Tibial nerve (tissue), 4 donors: ENCODE measurements at regions not wholly inside any gene's neighbourhood (a gene's known extent, or its start where the extent isn't known, plus 50 kb on each side); places are given as distances from the start of the nearest gene placed in this dataset.

Experiments used
- DNase-seq, 2 donors: peaks; one replicate each; pipeline ENCODE4 v3.0.0-alpha.2; 2019; ENCODE audit warnings: low spot score in 2 of 2
- H3K27ac ChIP-seq, 4 donors: fragments of 200-600 bp; sonication (generic) in 3 of 4; one replicate each; pipeline ENCODE4 v1.5.1; 2017 to 2019; ENCODE audit warnings: mild to moderate bottlenecking in 1 of 4
- H3K27me3 ChIP-seq, 2 donors: fragments of 200-600 bp; sonication (generic) in 1 of 2; one replicate each; pipeline versions ENCODE4 v1.5.1 to v1.6.0; 2017 to 2019
- H3K36me3 ChIP-seq, 3 donors: fragments of 200-600 bp; sonication (generic); one replicate each; pipeline ENCODE4 v1.5.1; 2018 to 2019
- H3K4me1 ChIP-seq, 4 donors: fragments of 200-600 bp; sonication (generic) in 3 of 4; one replicate each; pipeline ENCODE4 v1.5.1; 2017 to 2019
- H3K4me3 ChIP-seq, 4 donors: fragments of 200-600 bp; sonication (generic) in 3 of 4; one replicate each; pipeline ENCODE4 v1.5.1; 2017 to 2019; ENCODE audit warnings: mild to moderate bottlenecking in 1 of 4, moderate library complexity in 1 of 4
- H3K9me3 ChIP-seq, 4 donors: fragments of 200-600 bp; sonication (generic) in 3 of 4; one replicate each; pipeline ENCODE4 v1.5.1; 2017 to 2019
- CTCF ChIP-seq, 5 experiments: fragments of 200-600 bp in 3 of 5; fragments of 450-650 bp in 2 of 5; sonication (generic) in 3 of 5; IDR thresholded peaks; one replicate each; pipeline ENCODE4 v1.5.1; 2016 to 2019; ENCODE audit warnings: antibody characterized with exemption in 5 of 5, mild to moderate bottlenecking in 3 of 5, moderate library complexity in 2 of 5
- EP300 ChIP-seq, 2 donors: sonication (generic); formaldehyde crosslinking; IDR thresholded peaks; one replicate each; pipeline ENCODE4 v1.6.1; 2017; ENCODE audit warnings: antibody characterized with exemption in 2 of 2, mild to moderate bottlenecking in 1 of 2
- POLR2A ChIP-seq, 2 donors: fragments of 450-650 bp; IDR thresholded peaks; one replicate each; pipeline ENCODE4 v1.6.1; 2017; ENCODE audit warnings: antibody characterized with exemption in 2 of 2, mild to moderate bottlenecking in 2 of 2, moderate library complexity in 2 of 2
- WGBS, 2 donors: methylation state at CpG; one replicate each; pipeline ENCODE4 v1.1.5; 2018; 5-methylcytosine and 5-hydroxymethylcytosine counted together

GRCh38 chr2:65878011-65878340 is 445.6 kb upstream of the SPRED2 start:
- no peak for DNase-seq
- TF ChIP-seq EP300 (IDR thresholded peaks at IDR 0.05) = no peak
- TF ChIP-seq POLR2A (IDR thresholded peaks at IDR 0.05) = no peak
- no peak for TF ChIP-seq CTCF (IDR thresholded peaks at IDR 0.05)
- WGBS, 2 donors = 48 to 53% methylated on average over 3 of the region's 3 CpGs
- Histone ChIP-seq H3K27me3 (no peaks in the 10 kb centered on the region), H3K9me3 (no peaks in the 10 kb centered on the region), H3K4me1 (no peaks in the 10 kb centered on the region), H3K36me3 (no peaks in the 10 kb centered on the region), H3K4me3 (no peak overlapping the region), H3K27ac (no peak overlapping the region)

GRCh38 chr2:65877331-65878010 is 445.1 kb upstream of the SPRED2 start:
- Histone ChIP-seq H3K4me3 (no peak overlapping the region), H3K36me3 (no peaks in the 10 kb centered on the region), H3K9me3 (no peaks in the 10 kb centered on the region), H3K27me3 (no peaks in the 10 kb centered on the region), H3K27ac (no peak overlapping the region), H3K4me1 (no peaks in the 10 kb centered on the region)
- no peak for DNase-seq
- 58 to 60% methylated on average over 7 of the region's 7 CpGs for WGBS, 2 donors
- TF ChIP-seq CTCF (IDR thresholded peaks at IDR 0.05) = no peak
- no peak for TF ChIP-seq EP300 (IDR thresholded peaks at IDR 0.05)
- no peak for TF ChIP-seq POLR2A (IDR thresholded peaks at IDR 0.05)

GRCh38 chr2:65876114-65876513 is 443.7 kb upstream of the SPRED2 start:
- no peak for DNase-seq
- no peak overlapping the region for H3K27ac ChIP-seq
- no peaks in the 10 kb centered on the region for H3K9me3 ChIP-seq
- H3K4me1 ChIP-seq = no peaks in the 10 kb centered on the region
- WGBS, 2 donors = 34 to 35% methylated on average over 2 of the region's 2 CpGs
- TF ChIP-seq CTCF (IDR thresholded peaks at IDR 0.05) (no peak), EP300 (IDR thresholded peaks at IDR 0.05) (no peak), POLR2A (IDR thresholded peaks at IDR 0.05) (no peak)
- H3K27me3 ChIP-seq = no peaks in the 10 kb centered on the region
- H3K36me3 ChIP-seq = no peaks in the 10 kb centered on the region
- no peak overlapping the region for H3K4me3 ChIP-seq

GRCh38 chr2:65870826-65871225 is 438.4 kb upstream of the SPRED2 start:
- 44 to 55% methylated on average over 2 of the region's 2 CpGs for WGBS, 2 donors
- DNase-seq = no peak
- no peak overlapping the region for H3K27ac ChIP-seq
- no peaks in the 10 kb centered on the region for H3K27me3 ChIP-seq
- H3K4me3 ChIP-seq = no peak overlapping the region
- H3K4me1 ChIP-seq = no peaks in the 10 kb centered on the region
- TF ChIP-seq EP300 (IDR thresholded peaks at IDR 0.05) (no peak), POLR2A (IDR thresholded peaks at IDR 0.05) (no peak), CTCF (IDR thresholded peaks at IDR 0.05) (no peak)
- H3K9me3 ChIP-seq = no peaks in the 10 kb centered on the region
- H3K36me3 ChIP-seq = no peaks in the 10 kb centered on the region

GRCh38 chr2:65869296-65869695 is 436.9 kb upstream of the SPRED2 start:
- Histone ChIP-seq H3K27ac (no peak overlapping the region), H3K4me3 (no peak overlapping the region), H3K9me3 (no peaks in the 10 kb centered on the region), H3K4me1 (no peaks in the 10 kb centered on the region), H3K27me3 (no peaks in the 10 kb centered on the region), H3K36me3 (no peaks in the 10 kb centered on the region)
- DNase-seq = no peak
- WGBS, 2 donors = 65 to 72% methylated on average over 5 of the region's 5 CpGs
- TF ChIP-seq CTCF (IDR thresholded peaks at IDR 0.05) (no peak), POLR2A (IDR thresholded peaks at IDR 0.05) (no peak), EP300 (IDR thresholded peaks at IDR 0.05) (no peak)
